Endothelial cell of umbilical vein (primary cell): ENCODE measurements at regions not wholly inside any gene's neighbourhood (a gene's known extent, or its start where the extent isn't known, plus 50 kb on each side); places are given as distances from the start of the nearest gene placed in this dataset.

Source experiments
- POLR2A ChIP-seq: IDR thresholded peaks from 2 replicates; pipeline ENCODE4 v1.6.1; 2012; ENCODE audit warnings: low read depth, mild to moderate bottlenecking, control low read depth, low read length
- POLR2AphosphoS5 ChIP-seq: IDR thresholded peaks from 2 replicates; pipeline ENCODE4 v1.6.1; 2012; ENCODE audit warnings: low read depth, mild to moderate bottlenecking, control low read depth, low read length, moderate library complexity; ENCODE audit not compliant: insufficient read depth
- TF ChIP-seq, protein P1 (sequence below), 2 donors: IDR thresholded peaks; 1 replicate in 1 of 2; 2 replicates in 1 of 2; pipeline ENCODE4 v1.5.1; 2011; ENCODE audit warnings: low read length in 2 of 2, mild to moderate bottlenecking in 2 of 2, moderate library complexity in 2 of 2, control low read depth in 1 of 2, inconsistent platforms in 1 of 2, low read depth in 1 of 2; ENCODE audit not compliant: insufficient read depth in 1 of 2; ENCODE audit errors: extremely low read depth in 1 of 2

DNA sequence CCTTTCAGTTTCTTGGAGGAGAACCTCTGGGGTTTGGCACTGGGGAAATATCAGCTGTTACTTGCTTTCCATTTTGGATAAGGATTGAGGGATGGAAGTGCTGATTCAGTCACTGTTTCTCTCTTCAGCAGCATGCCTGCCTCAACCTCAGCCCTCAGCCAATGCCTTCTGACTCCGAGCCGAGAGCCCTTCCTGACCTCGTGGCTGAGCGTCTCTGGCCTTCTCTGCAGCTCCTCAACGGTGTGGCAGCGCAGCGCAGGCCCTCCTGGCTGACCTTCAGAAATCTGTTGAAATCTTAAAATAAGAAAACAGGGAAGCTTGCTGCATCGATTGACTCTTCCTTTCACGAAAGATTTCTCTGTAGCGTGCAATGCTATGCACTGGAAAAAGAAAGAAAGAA, 434.3 kb upstream of the FAT1 start:
- TF ChIP-seq POLR2AphosphoS5 = no peak
- TF ChIP-seq POLR2A = no peak
- TF ChIP-seq, protein P1, sequence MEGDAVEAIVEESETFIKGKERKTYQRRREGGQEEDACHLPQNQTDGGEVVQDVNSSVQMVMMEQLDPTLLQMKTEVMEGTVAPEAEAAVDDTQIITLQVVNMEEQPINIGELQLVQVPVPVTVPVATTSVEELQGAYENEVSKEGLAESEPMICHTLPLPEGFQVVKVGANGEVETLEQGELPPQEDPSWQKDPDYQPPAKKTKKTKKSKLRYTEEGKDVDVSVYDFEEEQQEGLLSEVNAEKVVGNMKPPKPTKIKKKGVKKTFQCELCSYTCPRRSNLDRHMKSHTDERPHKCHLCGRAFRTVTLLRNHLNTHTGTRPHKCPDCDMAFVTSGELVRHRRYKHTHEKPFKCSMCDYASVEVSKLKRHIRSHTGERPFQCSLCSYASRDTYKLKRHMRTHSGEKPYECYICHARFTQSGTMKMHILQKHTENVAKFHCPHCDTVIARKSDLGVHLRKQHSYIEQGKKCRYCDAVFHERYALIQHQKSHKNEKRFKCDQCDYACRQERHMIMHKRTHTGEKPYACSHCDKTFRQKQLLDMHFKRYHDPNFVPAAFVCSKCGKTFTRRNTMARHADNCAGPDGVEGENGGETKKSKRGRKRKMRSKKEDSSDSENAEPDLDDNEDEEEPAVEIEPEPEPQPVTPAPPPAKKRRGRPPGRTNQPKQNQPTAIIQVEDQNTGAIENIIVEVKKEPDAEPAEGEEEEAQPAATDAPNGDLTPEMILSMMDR (IDR thresholded peaks at IDR 0.05; ENCODE audit: extremely low read depth in 1 of 2, insufficient read depth in 1 of 2, low read depth in 1 of 2, low read length in 2 of 2) = no peak
